ENCODE measurements at regions not wholly inside any gene's neighbourhood (a gene's known extent, or its start where the extent isn't known, plus 50 kb on each side); places are given as distances from the start of the nearest gene placed in this dataset.
"Not testable (repeated sequence)": the region's sequence is repeated elsewhere in the genome, so short reads cannot be mapped to it uniquely, and the experiment has no call there.

GRCh38 chr2:35496022-35496421 is 859.6 kb upstream of the CRIM1 start:
- Mint-ChIP-seq H3K27ac (no peak overlapping the region), H3K27me3 (no peaks in the 10 kb centered on the region), H3K9me3 (peaks cover under 1% of the 10 kb centered on the region), H3K4me3 (no peak overlapping the region), H3K4me1 (no peaks in the 10 kb centered on the region), H3K36me3 (no peaks in the 10 kb centered on the region)
- DNase-seq: no peak
- CTCF ChIA-PET: no interaction called here

GRCh38 chr2:35495182-35495581 is 860.4 kb upstream of the CRIM1 start:
- DNase-seq: no peak
- no peaks in the 10 kb centered on the region for H3K36me3 Mint-ChIP-seq
- H3K4me1 Mint-ChIP-seq: no peaks in the 10 kb centered on the region
- no peaks in the 10 kb centered on the region for H3K27me3 Mint-ChIP-seq
- no peak overlapping the region for H3K27ac Mint-ChIP-seq
- no peaks in the 10 kb centered on the region for H3K9me3 Mint-ChIP-seq
- H3K4me3 Mint-ChIP-seq: no peak overlapping the region
- CTCF ChIA-PET: no interaction called here

- H3K9me3 Mint-ChIP-seq, H3K27me3 Mint-ChIP-seq, CTCF ChIA-PET, H3K4me1 Mint-ChIP-seq, DNase-seq, H3K36me3 Mint-ChIP-seq, H3K27ac Mint-ChIP-seq, H3K4me3 Mint-ChIP-seq: not testable (repeated sequence)
These were observed 877.5 kb upstream of the CRIM1 start for GRCh38 chr2:35478121-35478520.

GRCh38 chr2:35468245-35468644 is 887.3 kb upstream of the CRIM1 start:
- CTCF ChIA-PET: no interaction called here
- H3K4me1 Mint-ChIP-seq: no peaks in the 10 kb centered on the region
- H3K36me3 Mint-ChIP-seq: no peaks in the 10 kb centered on the region
- H3K4me3 Mint-ChIP-seq: no peak overlapping the region
- no peaks in the 10 kb centered on the region for H3K9me3 Mint-ChIP-seq
- no peak overlapping the region for H3K27ac Mint-ChIP-seq
- no peak for DNase-seq
- no peaks in the 10 kb centered on the region for H3K27me3 Mint-ChIP-seq

GRCh38 chr2:35463805-35464596 is 891.6 kb upstream of the CRIM1 start:
- H3K36me3 Mint-ChIP-seq: no peaks in the 10 kb centered on the region
- no peak overlapping the region for H3K4me3 Mint-ChIP-seq

GRCh38 chr2:35462226-35462998 is 893.2 kb upstream of the CRIM1 start:
- CTCF ChIA-PET: no interaction called here
- H3K4me1 Mint-ChIP-seq: no peaks in the 10 kb centered on the region
- H3K27ac Mint-ChIP-seq: no peak overlapping the region
- H3K27me3 Mint-ChIP-seq: no peaks in the 10 kb centered on the region
- H3K36me3 Mint-ChIP-seq: no peaks in the 10 kb centered on the region
- H3K4me3 Mint-ChIP-seq: no peak overlapping the region
- DNase-seq: no peak
- H3K9me3 Mint-ChIP-seq: no peaks in the 10 kb centered on the region

More at GRCh38 chr2:35463805-35464596, 891.6 kb upstream of the CRIM1 start:
- H3K27me3 Mint-ChIP-seq: no peaks in the 10 kb centered on the region
- H3K4me1 Mint-ChIP-seq: no peaks in the 10 kb centered on the region
- CTCF ChIA-PET: no interaction called here
- no peak for DNase-seq
- no peaks in the 10 kb centered on the region for H3K9me3 Mint-ChIP-seq
- no peak overlapping the region for H3K27ac Mint-ChIP-seq

- H3K4me3 Mint-ChIP-seq: no peak overlapping the region
- H3K4me1 Mint-ChIP-seq: no peaks in the 10 kb centered on the region
- no peaks in the 10 kb centered on the region for H3K9me3 Mint-ChIP-seq
- H3K27me3 Mint-ChIP-seq: no peaks in the 10 kb centered on the region
- H3K27ac Mint-ChIP-seq: no peak overlapping the region
- CTCF ChIA-PET: interaction anchor here (0.6 kb wide), 1 partner anchor 120 kb away, joined by 3 read pairs; no protein-coding TSS in a partner anchor
- no peak for DNase-seq
- no peaks in the 10 kb centered on the region for H3K36me3 Mint-ChIP-seq
These were observed 894.2 kb upstream of the CRIM1 start for GRCh38 chr2:35461406-35461805.

- Mint-ChIP-seq H3K27ac (no peak overlapping the region), H3K9me3 (no peaks in the 10 kb centered on the region), H3K36me3 (no peaks in the 10 kb centered on the region), H3K4me1 (no peaks in the 10 kb centered on the region), H3K27me3 (no peaks in the 10 kb centered on the region), H3K4me3 (no peak overlapping the region)
- DNase-seq: no peak
- CTCF ChIA-PET: no interaction called here
These were observed 900.5 kb upstream of the CRIM1 start for GRCh38 chr2:35454966-35455638.

- no peak for DNase-seq
- Mint-ChIP-seq H3K4me3 (no peak overlapping the region), H3K4me1 (no peaks in the 10 kb centered on the region), H3K36me3 (no peaks in the 10 kb centered on the region), H3K27me3 (no peaks in the 10 kb centered on the region), H3K9me3 (no peaks in the 10 kb centered on the region), H3K27ac (no peak overlapping the region)
- CTCF ChIA-PET: no interaction called here
These were observed 907.8 kb upstream of the CRIM1 start for GRCh38 chr2:35447821-35448220.

GRCh38 chr2:35447215-35447614 is 908.4 kb upstream of the CRIM1 start:
- H3K27ac Mint-ChIP-seq: no peak overlapping the region
- no peak for DNase-seq
- H3K36me3 Mint-ChIP-seq: no peaks in the 10 kb centered on the region
- no peaks in the 10 kb centered on the region for H3K27me3 Mint-ChIP-seq
- no peak overlapping the region for H3K4me3 Mint-ChIP-seq
- CTCF ChIA-PET: no interaction called here
- H3K4me1 Mint-ChIP-seq: no peaks in the 10 kb centered on the region
- no peaks in the 10 kb centered on the region for H3K9me3 Mint-ChIP-seq

GRCh38 chr2:35443087-35443486 is 912.5 kb upstream of the CRIM1 start:
- Mint-ChIP-seq H3K27me3 (no peaks in the 10 kb centered on the region), H3K36me3 (no peaks in the 10 kb centered on the region), H3K4me1 (no peaks in the 10 kb centered on the region), H3K27ac (no peak overlapping the region), H3K4me3 (no peak overlapping the region), H3K9me3 (peaks cover 5% of the 10 kb centered on the region)
- DNase-seq: no peak
- CTCF ChIA-PET: no interaction called here

- H3K27ac Mint-ChIP-seq, H3K9me3 Mint-ChIP-seq, H3K27me3 Mint-ChIP-seq, DNase-seq, H3K4me3 Mint-ChIP-seq, H3K36me3 Mint-ChIP-seq, CTCF ChIA-PET, H3K4me1 Mint-ChIP-seq: not testable (repeated sequence)
These were observed 914.0 kb upstream of the CRIM1 start for GRCh38 chr2:35441575-35441974.

- H3K27ac Mint-ChIP-seq, H3K36me3 Mint-ChIP-seq, H3K4me3 Mint-ChIP-seq, H3K9me3 Mint-ChIP-seq, DNase-seq, H3K27me3 Mint-ChIP-seq, CTCF ChIA-PET, H3K4me1 Mint-ChIP-seq: not testable (repeated sequence)
These were observed 915.3 kb upstream of the CRIM1 start for GRCh38 chr2:35440308-35440707.

GRCh38 chr2:35436893-35437292 is 918.7 kb upstream of the CRIM1 start:
- H3K4me3 Mint-ChIP-seq, H3K36me3 Mint-ChIP-seq, H3K9me3 Mint-ChIP-seq, CTCF ChIA-PET, H3K27ac Mint-ChIP-seq, H3K27me3 Mint-ChIP-seq, H3K4me1 Mint-ChIP-seq, DNase-seq: not testable (repeated sequence)

GRCh38 chr2:35428548-35428947 is 927.0 kb upstream of the CRIM1 start:
- H3K27me3 Mint-ChIP-seq: no peaks in the 10 kb centered on the region
- H3K36me3 Mint-ChIP-seq: no peaks in the 10 kb centered on the region
- H3K27ac Mint-ChIP-seq: no peak overlapping the region
- DNase-seq: no peak
- peaks cover 3% of the 10 kb centered on the region for H3K9me3 Mint-ChIP-seq
- H3K4me3 Mint-ChIP-seq: no peak overlapping the region
- CTCF ChIA-PET: interaction anchor here (1.0 kb wide), 1 partner anchor 41 kb away, joined by 3 read pairs; no protein-coding TSS in a partner anchor
- no peaks in the 10 kb centered on the region for H3K4me1 Mint-ChIP-seq

Data from activated naive CD4-positive, alpha-beta T cell treated with anti-CD3 and anti-CD28 coated beads, Interleukin-2, amount 10 ng/mL, durations not matched to agents 7 days and 5 days (primary cell).